Large intestine (tissue), 3 donors: ENCODE measurements at regions not wholly inside any gene's neighbourhood (a gene's known extent, or its start where the extent isn't known, plus 50 kb on each side); places are given as distances from the start of the nearest gene placed in this dataset.
"Not testable (repeated sequence)": the region's sequence is repeated elsewhere in the genome, so short reads cannot be mapped to it uniquely, and the experiment has no call there.

Source experiments
- DNase-seq, 2 donors: peaks; one replicate each; pipeline versions ENCODE4 v3.0.0 to v3.0.0-alpha.2; 2013
- H3K27ac ChIP-seq: one replicate; pipeline ENCODE4 v1.5.1; 2013; ENCODE audit warnings: low read length
- H3K27me3 ChIP-seq: 2 replicates; pipeline ENCODE4 v1.6.1; 2013; ENCODE audit warnings: low read length; ENCODE audit not compliant: control insufficient read depth, insufficient read depth
- H3K36me3 ChIP-seq: 2 replicates; pipeline ENCODE4 v1.6.1; 2013; ENCODE audit warnings: low read length; ENCODE audit not compliant: control insufficient read depth, insufficient read depth
- H3K4me1 ChIP-seq: one replicate; pipeline ENCODE4 v1.6.1; 2013; ENCODE audit warnings: low read length; ENCODE audit not compliant: control insufficient read depth, insufficient read depth
- H3K4me3 ChIP-seq: one replicate; pipeline ENCODE4 v1.5.1; 2013; ENCODE audit warnings: low read length
- H3K9me3 ChIP-seq: one replicate; pipeline ENCODE4 v1.6.1; 2013; ENCODE audit warnings: mild to moderate bottlenecking, low read depth, low read length, moderate library complexity; ENCODE audit not compliant: control insufficient read depth
- WGBS: methylation state at CpG from one replicate; pipeline ENCODE4 v1.1.5; 2013; ENCODE audit warnings: low lambda C conversion rate; ENCODE audit not compliant: insufficient coverage; 5-methylcytosine and 5-hydroxymethylcytosine counted together

DNA sequence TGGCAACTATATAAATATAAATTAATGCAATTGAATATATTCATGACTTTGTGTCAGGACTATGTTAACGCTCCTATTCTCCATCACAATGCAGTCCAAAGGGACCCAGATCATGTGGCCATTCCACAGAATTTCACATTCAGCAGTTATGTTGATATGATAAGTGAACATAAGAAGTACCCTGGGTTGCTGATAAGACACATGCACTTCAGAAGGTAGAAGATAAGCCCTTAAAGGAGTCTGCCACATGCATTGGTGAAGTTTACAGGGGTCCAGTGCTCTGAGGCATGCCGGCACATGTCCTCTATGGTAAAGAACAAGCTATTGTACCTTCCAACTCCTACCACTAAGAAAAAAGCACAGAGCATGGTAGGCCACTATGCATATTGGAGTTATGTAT, 76.4 kb downstream of the PHAX start:
- no peak overlapping the region for H3K4me3 ChIP-seq
- H3K9me3 ChIP-seq, result no peaks in the 10 kb centered on the region
- peak; percentile 19 to 26 for DNase-seq
- no peak overlapping the region for H3K27ac ChIP-seq
- peaks cover 6% of the 10 kb centered on the region for H3K4me1 ChIP-seq
- H3K27me3 ChIP-seq, result no peaks in the 10 kb centered on the region
- no peaks in the 10 kb centered on the region for H3K36me3 ChIP-seq
- WGBS, result no CpG with 5 or more reads among the region's 2 CpGs

- Histone ChIP-seq H3K27ac (no peak overlapping the region), H3K9me3 (no peaks in the 10 kb centered on the region), H3K27me3 (no peaks in the 10 kb centered on the region), H3K4me3 (no peak overlapping the region), H3K36me3 (no peaks in the 10 kb centered on the region), H3K4me1 (peaks cover 3% of the 10 kb centered on the region)
- no CpG with 5 or more reads among the region's 4 CpGs for WGBS
- no peak for DNase-seq
These were observed 79.6 kb downstream of the PHAX start for GRCh38 chr5:126680191-126680817.

GRCh38 chr5:126681314-126681713, 80.6 kb downstream of the PHAX start:
- not testable (repeated sequence) for DNase-seq, H3K9me3 ChIP-seq, H3K36me3 ChIP-seq, H3K27me3 ChIP-seq, H3K27ac ChIP-seq, H3K4me1 ChIP-seq, H3K4me3 ChIP-seq
- WGBS, result 50% methylated on average over 1 of the region's 9 CpGs

DNA sequence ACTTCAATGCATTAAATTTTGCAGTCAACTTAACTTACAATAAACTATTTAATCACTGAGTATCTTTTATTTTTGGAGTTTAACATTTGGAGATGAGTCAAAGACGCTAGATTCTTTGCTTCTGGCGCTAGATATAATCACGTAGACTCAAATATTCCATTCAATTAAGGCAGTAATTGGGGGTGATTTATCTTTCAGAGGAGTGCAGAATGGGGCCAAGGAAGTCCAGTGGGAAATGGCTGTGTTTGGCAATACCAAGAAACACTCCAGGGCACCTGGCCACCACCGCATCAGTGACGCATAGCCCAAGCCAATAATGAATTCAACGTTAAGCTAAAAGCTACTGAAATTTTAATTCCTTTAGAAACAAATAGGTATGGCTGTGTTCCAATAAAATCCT, 81.2 kb downstream of the PHAX start:
- Histone ChIP-seq H3K9me3 (no peaks in the 10 kb centered on the region), H3K4me1 (no peaks in the 10 kb centered on the region), H3K4me3 (no peak overlapping the region)

GRCh38 chr5:126682856-126683255, 82.1 kb downstream of the PHAX start:
- no peaks in the 10 kb centered on the region for H3K27me3 ChIP-seq
- no peaks in the 10 kb centered on the region for H3K4me1 ChIP-seq
- WGBS, result no CpG with 5 or more reads among the region's 1 CpG
- no peak overlapping the region for H3K4me3 ChIP-seq
- DNase-seq, result no peak
- H3K36me3 ChIP-seq, result no peaks in the 10 kb centered on the region
- no peak overlapping the region for H3K27ac ChIP-seq
- H3K9me3 ChIP-seq, result no peaks in the 10 kb centered on the region

More for the DNA sequence above, 81.2 kb downstream of the PHAX start:
- 100% methylated on average over 2 of the region's 6 CpGs for WGBS
- H3K27ac ChIP-seq, result no peak overlapping the region
- H3K27me3 ChIP-seq, result no peaks in the 10 kb centered on the region
- no peak for DNase-seq
- H3K36me3 ChIP-seq, result no peaks in the 10 kb centered on the region

GRCh38 chr5:126683912-126684311, 83.2 kb downstream of the PHAX start:
- 85% methylated on average over 1 of the region's 2 CpGs for WGBS
- Histone ChIP-seq H3K4me1 (no peaks in the 10 kb centered on the region), H3K27ac (no peak overlapping the region), H3K36me3 (no peaks in the 10 kb centered on the region), H3K27me3 (no peaks in the 10 kb centered on the region), H3K9me3 (no peaks in the 10 kb centered on the region), H3K4me3 (no peak overlapping the region)
- DNase-seq, result no peak

- H3K9me3 ChIP-seq, H3K4me1 ChIP-seq, H3K36me3 ChIP-seq, H3K27ac ChIP-seq, H3K4me3 ChIP-seq, H3K27me3 ChIP-seq: not testable (repeated sequence)
- WGBS, result 41% methylated on average over 3 of the region's 13 CpGs
- DNase-seq, result peak in 1 of 2 donors; percentile 9
These were observed 84.1 kb downstream of the PHAX start for GRCh38 chr5:126684656-126685442.

- no CpG with 5 or more reads among the region's 1 CpG for whole genome bisulfite sequencing
- H3K9me3 ChIP-seq, result no peaks in the 10 kb centered on the region
- no peaks in the 10 kb centered on the region for H3K4me1 ChIP-seq
- H3K36me3 ChIP-seq, result no peaks in the 10 kb centered on the region
- H3K27ac ChIP-seq, result no peak overlapping the region
- no peak overlapping the region for H3K4me3 ChIP-seq
- no peak for DNase-seq
- H3K27me3 ChIP-seq, result no peaks in the 10 kb centered on the region
These were observed 85.8 kb downstream of the PHAX start for GRCh38 chr5:126686451-126687126.

- no peak overlapping the region for H3K27ac ChIP-seq
- no peaks in the 10 kb centered on the region for H3K4me1 ChIP-seq
- no peaks in the 10 kb centered on the region for H3K36me3 ChIP-seq
- DNase-seq, result no peak
- no peaks in the 10 kb centered on the region for H3K27me3 ChIP-seq
- H3K9me3 ChIP-seq, result no peaks in the 10 kb centered on the region
- H3K4me3 ChIP-seq, result no peak overlapping the region
- WGBS, result 100% methylated on average over 2 of the region's 5 CpGs
These were observed 84.0 kb upstream of the LMNB1 start for GRCh38 chr5:126692971-126693370.

DNA sequence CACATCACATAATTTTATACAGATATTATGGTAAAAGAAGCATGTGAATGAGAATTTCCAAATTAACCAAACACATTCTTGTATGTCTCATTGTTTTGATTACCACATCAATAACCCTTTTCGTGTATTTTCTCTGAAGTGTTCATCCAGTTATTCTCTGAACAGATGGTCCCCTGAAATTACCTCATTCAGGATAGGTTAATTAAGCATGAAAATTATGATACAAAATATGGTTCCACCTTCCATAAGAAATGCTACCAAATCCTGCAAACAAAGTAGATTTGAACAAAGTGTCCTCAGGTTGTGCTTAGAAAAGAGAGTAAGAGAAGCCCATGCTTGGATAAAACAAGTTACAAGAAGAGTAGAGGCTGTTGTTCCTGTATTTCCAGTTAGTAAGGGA, 83.1 kb upstream of the LMNB1 start:
- H3K36me3 ChIP-seq, result no peaks in the 10 kb centered on the region
- no peaks in the 10 kb centered on the region for H3K27me3 ChIP-seq
- 75% methylated on average over 1 of the region's 1 CpG for WGBS
- H3K27ac ChIP-seq, result no peak overlapping the region
- no peaks in the 10 kb centered on the region for H3K4me1 ChIP-seq
- H3K9me3 ChIP-seq, result no peaks in the 10 kb centered on the region
- DNase-seq, result no peak
- no peak overlapping the region for H3K4me3 ChIP-seq
